ENCODE measurements at regions not wholly inside any gene's neighbourhood (a gene's known extent, or its start where the extent isn't known, plus 50 kb on each side); places are given as distances from the start of the nearest gene placed in this dataset.

DNA sequence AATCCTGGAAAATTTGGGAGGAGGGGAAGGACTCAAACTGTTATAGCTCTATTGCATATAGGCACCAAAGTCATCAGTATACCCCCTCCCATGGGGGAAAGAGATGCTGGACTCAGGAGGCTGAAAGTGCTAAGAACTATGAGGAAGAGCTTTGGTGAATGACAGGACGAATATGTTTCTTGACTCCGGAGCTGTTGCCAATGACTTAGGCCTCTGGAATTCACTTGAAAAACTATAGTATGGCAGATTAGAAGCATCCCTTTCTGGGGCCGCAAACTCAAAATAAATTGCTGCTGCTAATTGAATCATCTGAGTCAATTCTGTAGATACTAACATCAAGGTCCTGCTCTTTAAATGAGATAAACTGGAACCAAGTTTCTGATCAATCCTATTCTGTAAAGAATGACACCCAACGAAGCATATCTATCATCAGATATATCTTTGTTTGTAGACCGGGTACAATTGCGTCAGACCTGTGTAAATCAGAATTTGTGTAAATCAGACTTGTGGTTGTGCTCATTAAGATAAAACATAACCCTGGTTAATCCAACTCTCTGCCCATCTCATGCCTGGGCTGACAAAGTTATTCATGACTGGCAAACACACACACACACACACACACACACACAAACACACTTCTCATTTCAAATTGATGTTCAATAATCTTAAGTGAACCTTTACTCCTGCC, 1793.8 kb upstream of the PCDH20 start:
- H3K36me3 ChIP-seq (replicated peaks; ENCODE audit: low read depth, low read length): no peaks in the 10 kb centered on the region
- H3K4me3 ChIP-seq (ENCODE audit: low read length): no peak overlapping the region
- no peak overlapping the region for H3K4me2 ChIP-seq (ENCODE audit: low read length)
- H3K4me1 ChIP-seq (ENCODE audit: low read length): no peaks in the 10 kb centered on the region
- H3K27ac ChIP-seq (ENCODE audit: low read length): no peak overlapping the region
- no peaks in the 10 kb centered on the region for H3K9me3 ChIP-seq (ENCODE audit: insufficient read depth, low read length)
- H3K27me3 ChIP-seq (ENCODE audit: low read depth, low read length): no peaks in the 10 kb centered on the region
- H3K79me2 ChIP-seq (ENCODE audit: low read length): no peaks in the 10 kb centered on the region
- H3K9ac ChIP-seq (ENCODE audit: low read length): no peak overlapping the region
- H4K20me1 ChIP-seq (ENCODE audit: insufficient read depth, low read length): no peaks in the 10 kb centered on the region
- TF ChIP-seq, protein P1, sequence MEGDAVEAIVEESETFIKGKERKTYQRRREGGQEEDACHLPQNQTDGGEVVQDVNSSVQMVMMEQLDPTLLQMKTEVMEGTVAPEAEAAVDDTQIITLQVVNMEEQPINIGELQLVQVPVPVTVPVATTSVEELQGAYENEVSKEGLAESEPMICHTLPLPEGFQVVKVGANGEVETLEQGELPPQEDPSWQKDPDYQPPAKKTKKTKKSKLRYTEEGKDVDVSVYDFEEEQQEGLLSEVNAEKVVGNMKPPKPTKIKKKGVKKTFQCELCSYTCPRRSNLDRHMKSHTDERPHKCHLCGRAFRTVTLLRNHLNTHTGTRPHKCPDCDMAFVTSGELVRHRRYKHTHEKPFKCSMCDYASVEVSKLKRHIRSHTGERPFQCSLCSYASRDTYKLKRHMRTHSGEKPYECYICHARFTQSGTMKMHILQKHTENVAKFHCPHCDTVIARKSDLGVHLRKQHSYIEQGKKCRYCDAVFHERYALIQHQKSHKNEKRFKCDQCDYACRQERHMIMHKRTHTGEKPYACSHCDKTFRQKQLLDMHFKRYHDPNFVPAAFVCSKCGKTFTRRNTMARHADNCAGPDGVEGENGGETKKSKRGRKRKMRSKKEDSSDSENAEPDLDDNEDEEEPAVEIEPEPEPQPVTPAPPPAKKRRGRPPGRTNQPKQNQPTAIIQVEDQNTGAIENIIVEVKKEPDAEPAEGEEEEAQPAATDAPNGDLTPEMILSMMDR (IDR thresholded peaks at IDR 0.05; ENCODE audit: low read depth, low read length): no peak
- TF ChIP-seq EZH2phosphoT487 (IDR thresholded peaks at IDR 0.05; ENCODE audit: low read depth): no peak
- no peak overlapping the region for H2AFZ ChIP-seq (ENCODE audit: low read depth, low read length)

- Histone ChIP-seq H3K4me3 (ENCODE audit: low read length) (no peak overlapping the region), H3K4me1 (ENCODE audit: low read length) (no peaks in the 10 kb centered on the region), H2AFZ (ENCODE audit: low read depth, low read length) (peak overlapping the region; percentile 36; the same call in 1 of the 2 replicates), H3K27me3 (ENCODE audit: low read depth, low read length) (no peaks in the 10 kb centered on the region), H4K20me1 (ENCODE audit: insufficient read depth, low read length) (no peaks in the 10 kb centered on the region), H3K9me3 (ENCODE audit: insufficient read depth, low read length) (no peaks in the 10 kb centered on the region), H3K79me2 (ENCODE audit: low read length) (no peaks in the 10 kb centered on the region), H3K4me2 (ENCODE audit: low read length) (no peak overlapping the region), H3K9ac (ENCODE audit: low read length) (no peak overlapping the region), H3K27ac (ENCODE audit: low read length) (no peak overlapping the region), H3K36me3 (replicated peaks; ENCODE audit: low read depth, low read length) (no peaks in the 10 kb centered on the region)
- TF ChIP-seq, protein P1 (IDR thresholded peaks at IDR 0.05; ENCODE audit: low read depth, low read length): no peak
- TF ChIP-seq EZH2phosphoT487 (IDR thresholded peaks at IDR 0.05; ENCODE audit: low read depth): no peak
Measured at GRCh38 chr13:63208826-63209225, 1793.2 kb upstream of the PCDH20 start.

- Histone ChIP-seq H4K20me1 (ENCODE audit: insufficient read depth, low read length) (no peaks in the 10 kb centered on the region), H3K4me1 (ENCODE audit: low read length) (no peaks in the 10 kb centered on the region), H3K4me2 (ENCODE audit: low read length) (no peak overlapping the region), H3K27me3 (ENCODE audit: low read depth, low read length) (no peaks in the 10 kb centered on the region), H3K36me3 (replicated peaks; ENCODE audit: low read depth, low read length) (no peaks in the 10 kb centered on the region), H2AFZ (ENCODE audit: low read depth, low read length) (no peak overlapping the region), H3K9ac (ENCODE audit: low read length) (no peak overlapping the region), H3K4me3 (ENCODE audit: low read length) (no peak overlapping the region), H3K9me3 (ENCODE audit: insufficient read depth, low read length) (no peaks in the 10 kb centered on the region), H3K79me2 (ENCODE audit: low read length) (no peaks in the 10 kb centered on the region), H3K27ac (ENCODE audit: low read length) (no peak overlapping the region)
- TF ChIP-seq EZH2phosphoT487 (IDR thresholded peaks at IDR 0.05; ENCODE audit: low read depth): no peak
- TF ChIP-seq, protein P1 (IDR thresholded peaks at IDR 0.05; ENCODE audit: low read depth, low read length): no peak
Measured at GRCh38 chr13:63206461-63206860, 1790.8 kb upstream of the PCDH20 start.

DNA sequence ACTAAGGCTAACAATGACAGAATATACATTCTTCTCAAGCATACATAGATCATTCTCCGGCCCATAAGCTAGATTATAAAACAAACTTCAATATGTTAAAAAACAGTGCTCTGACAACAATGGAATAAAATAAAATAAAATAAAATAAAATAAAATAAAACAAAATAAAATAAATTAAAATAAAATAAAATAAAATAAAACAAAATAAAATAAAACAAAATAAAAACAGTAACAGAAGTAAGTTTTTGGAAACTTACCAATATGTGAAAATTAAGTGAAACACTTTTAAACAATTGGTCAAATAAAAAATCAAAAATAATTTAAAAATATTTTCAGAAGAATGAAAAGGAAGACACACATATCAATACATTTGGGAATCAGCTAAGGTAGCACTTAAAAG, 1785.8 kb upstream of the PCDH20 start:
- no peak overlapping the region for H3K4me3 ChIP-seq (ENCODE audit: low read length)
- TF ChIP-seq EZH2phosphoT487 (IDR thresholded peaks at IDR 0.05; ENCODE audit: low read depth): no peak
- TF ChIP-seq, protein P1 (IDR thresholded peaks at IDR 0.05; ENCODE audit: low read depth, low read length): no peak
- H3K4me1 ChIP-seq (ENCODE audit: low read length): no peaks in the 10 kb centered on the region
- no peak overlapping the region for H3K27ac ChIP-seq (ENCODE audit: low read length)
- H3K9me3 ChIP-seq (ENCODE audit: insufficient read depth, low read length): no peaks in the 10 kb centered on the region
- no peak overlapping the region for H3K9ac ChIP-seq (ENCODE audit: low read length)
- no peak overlapping the region for H3K4me2 ChIP-seq (ENCODE audit: low read length)
- H3K36me3 ChIP-seq (replicated peaks; ENCODE audit: low read depth, low read length): no peaks in the 10 kb centered on the region
- no peak overlapping the region for H2AFZ ChIP-seq (ENCODE audit: low read depth, low read length)
- H3K27me3 ChIP-seq (ENCODE audit: low read depth, low read length): no peaks in the 10 kb centered on the region
- H3K79me2 ChIP-seq (ENCODE audit: low read length): no peaks in the 10 kb centered on the region
- no peaks in the 10 kb centered on the region for H4K20me1 ChIP-seq (ENCODE audit: insufficient read depth, low read length)
